ENCODE measurements at regions not wholly inside any gene's neighbourhood (a gene's known extent, or its start where the extent isn't known, plus 50 kb on each side); places are given as distances from the start of the nearest gene placed in this dataset.
"Not testable (repeated sequence)": the region's sequence is repeated elsewhere in the genome, so short reads cannot be mapped to it uniquely, and the experiment has no call there.

- peak; percentile 41 to 51 for DNase-seq (ENCODE audit: extremely low read depth in 1 of 2, low read depth in 1 of 2)
Measured at GRCh38 chr10:30534465-30535144, 94.9 kb downstream of the LYZL2 start.

GRCh38 chr10:30531751-30532530, 97.6 kb downstream of the LYZL2 start:
- no peak for DNase-seq (ENCODE audit: extremely low read depth in 1 of 2, low read depth in 1 of 2)

- peak; percentile 56 to 65 for DNase-seq (ENCODE audit: extremely low read depth in 1 of 2, low read depth in 1 of 2)
Measured at GRCh38 chr10:30529373-30529998, 95.5 kb downstream of the MAP3K8 start.

GRCh38 chr10:30528429-30528786, 94.4 kb downstream of the MAP3K8 start:
- no peak for DNase-seq (ENCODE audit: extremely low read depth in 1 of 2, low read depth in 1 of 2)

DNA sequence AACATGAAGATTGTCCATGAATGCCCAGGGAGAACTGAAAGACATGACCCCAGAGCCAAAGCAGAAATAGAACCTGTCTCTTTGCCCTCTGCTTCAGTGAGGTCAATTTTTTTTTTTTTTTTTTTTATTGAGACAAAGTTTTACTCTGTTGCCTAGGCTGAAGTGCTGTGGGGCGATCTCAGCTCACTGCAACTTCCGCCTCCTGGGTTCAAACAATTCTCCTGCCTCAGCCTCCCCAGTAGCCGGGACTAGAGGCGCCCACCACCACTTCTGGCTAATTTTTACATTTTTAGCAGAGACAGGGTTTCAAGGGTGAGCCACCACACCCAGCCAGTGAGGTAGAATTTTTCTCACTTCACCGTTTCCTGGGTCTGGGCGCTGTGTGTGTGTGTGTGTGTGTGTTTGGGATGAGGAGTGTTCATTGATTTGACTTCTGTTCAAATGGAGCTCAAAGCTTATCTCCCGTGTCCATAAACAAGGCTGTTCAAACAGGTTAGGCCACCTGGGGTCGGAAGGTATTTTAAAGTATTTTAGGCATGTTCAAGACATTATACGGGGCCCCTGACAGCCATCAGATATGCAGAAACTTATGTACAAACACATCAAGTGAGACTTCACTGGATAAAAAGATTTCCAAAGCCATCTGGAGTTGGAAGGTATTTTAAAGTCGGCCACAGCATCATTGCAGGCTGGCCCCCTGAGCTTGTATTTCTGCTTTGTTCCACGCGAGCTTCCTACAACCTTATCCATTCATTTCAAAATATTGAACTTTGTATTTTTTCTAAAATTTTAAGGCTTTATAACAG, 93.8 kb downstream of the MAP3K8 start:
- no peak for DNase-seq (ENCODE audit: extremely low read depth in 1 of 2, low read depth in 1 of 2)

DNA sequence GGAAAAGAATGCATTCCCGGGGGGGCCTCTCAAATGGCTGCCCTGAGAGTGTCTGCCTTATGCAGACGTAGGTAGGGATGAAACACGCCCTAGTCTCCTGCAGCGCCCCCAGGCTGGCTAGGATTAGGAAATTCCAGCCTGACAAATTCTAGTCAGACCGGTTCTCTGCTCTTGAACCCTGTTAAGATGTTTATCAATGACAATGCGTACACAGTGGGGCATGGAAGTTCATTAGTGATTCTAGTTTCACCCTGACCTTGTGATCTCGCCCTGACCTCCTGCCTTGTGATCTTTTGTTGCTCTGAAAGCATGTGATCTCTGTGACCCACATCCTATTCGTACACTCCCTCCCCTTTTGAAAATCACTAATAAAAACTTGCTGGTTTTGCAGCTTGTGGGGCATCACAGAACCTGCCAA, 88.7 kb downstream of the MAP3K8 start:
- DNase-seq (ENCODE audit: extremely low read depth in 1 of 2, low read depth in 1 of 2) = not testable (repeated sequence)

GRCh38 chr10:30518907-30519306, 84.9 kb downstream of the MAP3K8 start:
- no peak for DNase-seq (ENCODE audit: extremely low read depth in 1 of 2, low read depth in 1 of 2)

All from activated CD8-positive, alpha-beta memory T cell treated with anti-CD3 and anti-CD28 coated beads for 1 hour (primary cell).